GM18870 (cell line): ENCODE measurements at regions not wholly inside any gene's neighbourhood (a gene's known extent, or its start where the extent isn't known, plus 50 kb on each side); places are given as distances from the start of the nearest gene placed in this dataset.

Experiments used
- ATAC-seq: cut with Tn5 transposase; IDR thresholded peaks from one replicate; pipeline ENCODE4 v1.9.1; 2021; ENCODE audit warnings: moderate library complexity; ENCODE audit not compliant: unreplicated experiment

DNA sequence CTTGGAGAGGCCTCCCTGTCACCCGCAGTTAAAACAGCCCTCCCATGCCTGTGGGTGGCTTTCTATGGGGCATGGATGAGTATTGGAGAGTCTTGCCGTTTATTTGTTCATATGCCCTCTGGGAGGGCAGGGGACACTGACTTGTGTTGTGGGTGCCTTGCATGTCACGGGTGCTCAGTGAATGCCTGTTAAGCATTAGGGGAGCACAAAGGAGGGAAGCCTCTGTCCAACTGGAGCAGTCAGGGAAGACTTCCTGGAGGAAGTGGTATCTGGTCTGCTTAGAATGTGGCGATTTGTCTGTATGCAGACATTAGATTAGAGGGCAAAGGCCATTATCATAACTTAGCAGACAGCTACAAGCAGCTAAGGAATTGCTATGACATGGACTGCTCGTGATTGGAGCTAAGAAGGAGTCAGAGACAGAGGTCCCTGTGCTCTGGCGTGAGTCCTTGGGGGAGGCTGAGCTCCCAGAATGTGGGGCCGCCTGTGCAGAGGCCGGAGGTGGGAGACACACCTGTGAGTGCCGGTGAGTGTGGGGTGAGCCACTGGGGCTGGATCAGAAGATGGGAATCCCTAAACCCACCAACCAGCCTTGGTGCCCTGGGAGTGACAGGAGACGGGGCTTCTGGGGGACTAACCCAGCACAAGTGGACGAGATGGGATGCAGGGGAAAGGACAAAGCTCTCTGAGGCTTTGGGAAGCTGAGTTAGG is 286.1 kb downstream of the SEC14L1 start:
- no peak for ATAC-seq

GRCh38 chr17:77427391-77427991 is 286.7 kb downstream of the SEC14L1 start:
- no peak for ATAC-seq

DNA sequence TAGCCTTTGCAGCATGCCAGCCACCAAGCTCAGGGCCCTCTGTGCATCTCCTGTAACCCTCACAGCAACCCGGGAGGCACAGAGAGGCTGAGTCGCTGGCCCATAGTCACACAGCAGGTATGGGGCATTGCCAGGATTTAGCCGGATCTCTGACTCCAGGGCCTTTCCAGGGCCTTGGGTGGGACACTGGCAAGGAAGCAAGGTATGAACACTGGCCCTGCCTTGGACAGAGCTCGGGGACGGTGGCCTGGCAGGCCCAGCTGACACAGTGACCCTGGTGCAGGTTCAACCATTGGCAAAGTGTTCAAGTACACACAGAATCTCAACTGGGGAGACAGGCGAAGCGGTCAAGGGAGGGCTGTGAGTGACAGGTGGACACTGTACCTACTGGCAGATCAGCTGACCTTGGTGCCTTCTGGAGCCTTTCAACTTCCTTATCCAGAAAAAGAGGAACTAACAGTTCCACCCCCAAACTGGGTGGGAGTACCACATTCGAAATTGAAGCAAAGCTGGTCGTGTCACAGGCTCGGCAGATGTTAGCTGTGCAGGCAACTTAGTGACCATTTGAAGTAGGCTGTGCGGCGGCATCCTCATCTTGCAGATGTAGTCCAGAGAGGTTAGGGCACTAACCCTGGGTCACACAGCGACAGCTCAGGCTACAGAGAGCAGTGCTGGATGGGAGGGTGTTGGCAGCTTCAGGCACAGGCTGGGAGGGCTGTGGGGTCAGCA is 287.4 kb downstream of the SEC14L1 start:
- ATAC-seq = no peak

DNA sequence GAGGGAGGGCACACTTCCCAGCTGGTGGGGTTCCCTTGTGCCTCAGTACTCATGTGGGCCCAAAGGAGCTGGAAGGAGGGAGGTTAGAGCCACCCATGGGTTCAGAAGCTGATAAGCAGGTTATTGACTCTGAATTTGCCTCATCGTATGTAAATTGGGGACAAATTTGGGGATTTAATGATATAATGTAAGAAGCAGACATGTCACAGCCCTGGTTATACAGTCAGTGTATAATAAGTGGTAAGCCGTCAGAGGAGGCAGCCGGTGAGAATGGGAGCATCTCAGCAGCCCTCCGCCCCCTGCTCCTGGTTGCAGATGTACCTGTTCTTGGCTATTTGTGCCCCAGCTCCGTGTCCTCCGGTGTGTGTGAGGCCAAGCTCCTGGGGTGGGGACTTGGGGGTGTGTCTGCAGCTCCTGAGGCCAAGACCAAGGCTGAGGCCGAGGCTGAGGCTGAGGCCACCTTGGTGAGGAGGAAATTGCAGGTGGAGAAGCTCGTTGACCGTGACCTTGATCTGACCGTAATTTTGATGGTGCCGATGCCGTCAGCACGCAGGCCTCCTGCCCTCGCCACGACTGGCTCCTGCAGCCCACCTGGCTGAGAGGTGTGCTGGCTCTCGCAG is 288.1 kb downstream of the SEC14L1 start:
- no peak for ATAC-seq

DNA sequence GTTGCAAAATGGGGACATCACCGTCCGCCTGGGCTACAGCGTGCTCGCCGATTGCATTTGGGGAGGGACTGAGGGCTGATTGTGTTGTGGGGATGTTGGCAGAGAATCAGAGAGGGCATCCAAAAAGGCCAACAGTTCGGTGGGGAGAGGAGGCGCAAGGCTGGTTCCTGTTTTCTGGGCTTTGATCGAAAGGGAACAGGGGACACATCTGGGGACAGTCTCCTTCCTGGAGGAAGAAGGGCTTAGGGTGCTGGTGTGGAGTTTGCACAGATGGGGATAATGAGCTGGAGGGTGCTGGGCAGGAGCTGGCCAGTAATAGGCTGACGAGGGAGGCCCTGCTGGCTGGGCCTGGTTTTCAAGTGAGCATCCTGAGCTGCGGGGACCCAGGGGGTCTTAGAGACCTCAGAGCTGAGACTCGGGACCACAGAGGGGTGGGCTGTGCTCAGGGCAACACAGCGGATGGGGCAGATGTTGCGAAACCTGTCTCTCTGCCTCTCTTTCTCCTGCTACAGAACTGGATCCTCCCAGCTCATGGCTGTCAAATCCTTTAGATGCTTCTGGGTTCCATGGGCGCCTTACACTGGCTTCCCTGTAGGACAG is 288.7 kb downstream of the SEC14L1 start:
- ATAC-seq = no peak

GRCh38 chr17:77429969-77430752 is 289.4 kb downstream of the SEC14L1 start:
- ATAC-seq = no peak

- no peak for ATAC-seq
Observed at GRCh38 chr17:77432034-77432661, 291.4 kb downstream of the SEC14L1 start.

GRCh38 chr17:77432742-77433141 is 292.0 kb downstream of the SEC14L1 start:
- ATAC-seq = no peak

- no peak for ATAC-seq
Observed at GRCh38 chr17:77433385-77434135, 292.8 kb downstream of the SEC14L1 start.

DNA sequence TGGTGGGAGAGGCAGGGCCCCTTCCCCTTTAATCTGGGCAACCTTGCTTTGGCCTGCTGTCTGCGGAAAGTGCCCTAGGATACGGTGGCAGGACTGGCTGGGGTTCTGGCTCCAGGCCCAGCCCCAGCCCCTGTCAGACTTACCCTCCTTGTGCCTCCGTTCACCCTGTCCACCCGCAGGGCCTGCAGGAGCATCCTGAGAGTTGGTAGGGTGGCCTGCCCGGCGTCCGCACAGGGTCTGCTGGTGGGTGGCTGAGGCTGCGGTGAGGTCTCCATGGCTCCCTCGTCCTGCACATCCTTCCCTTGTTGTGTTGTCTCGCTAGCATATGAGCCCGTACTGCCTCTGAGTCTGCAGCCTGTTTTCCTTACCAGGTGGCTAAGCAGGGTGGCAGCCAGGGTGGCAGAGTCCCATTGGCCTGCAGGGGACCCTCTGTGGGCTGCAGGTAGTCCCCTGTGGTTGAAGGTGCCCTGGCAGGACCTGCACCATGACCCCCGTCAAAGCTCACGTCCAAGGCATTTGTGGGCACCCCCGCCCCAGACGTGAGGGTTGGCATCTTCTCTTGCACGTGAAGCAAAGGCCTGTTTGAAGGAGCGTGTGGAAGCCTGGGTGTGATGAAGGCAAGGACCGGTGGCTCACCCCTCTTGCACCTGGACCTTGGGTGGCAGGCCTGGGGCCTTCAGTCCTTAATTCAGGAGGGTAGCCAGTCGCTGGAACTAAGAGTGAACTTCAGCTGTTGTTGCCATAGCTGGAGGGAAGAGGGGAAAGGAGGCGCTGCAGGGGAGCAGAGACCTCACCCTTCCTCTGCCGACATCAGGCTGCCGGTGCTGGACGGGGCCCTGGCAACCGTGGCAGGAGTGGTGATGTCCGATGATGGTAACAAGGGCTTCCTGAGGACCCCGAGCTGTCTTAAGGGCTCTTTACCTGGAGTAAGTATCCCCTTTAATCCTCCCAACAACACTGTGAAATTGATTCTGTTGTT is 293.7 kb downstream of the SEC14L1 start:
- no peak for ATAC-seq

- no peak for ATAC-seq
Observed at GRCh38 chr17:77435272-77436057, 294.7 kb downstream of the SEC14L1 start.

- ATAC-seq = no peak
Observed at GRCh38 chr17:77436058-77436442, 295.3 kb downstream of the SEC14L1 start.

DNA sequence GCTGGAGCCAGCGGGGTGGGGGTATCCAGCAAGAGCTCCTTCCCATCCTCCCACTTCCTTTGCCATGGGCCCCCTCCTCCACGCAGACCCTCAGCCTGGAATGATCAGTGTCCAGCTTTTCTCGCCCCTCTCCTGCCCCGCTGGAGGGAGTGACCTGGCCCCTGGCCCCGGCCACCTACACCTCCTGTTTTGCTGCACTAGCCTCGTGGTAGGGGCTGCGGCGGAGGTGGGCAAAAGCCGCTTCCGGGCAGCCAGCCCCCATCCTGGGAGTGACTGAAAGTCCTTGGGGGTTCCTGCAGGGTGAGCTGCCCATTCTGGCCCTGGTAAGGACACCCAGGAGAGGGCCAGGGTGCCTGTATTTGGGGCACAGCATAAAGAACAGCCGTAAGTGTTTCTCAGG is 295.7 kb downstream of the SEC14L1 start:
- ATAC-seq = no peak

DNA sequence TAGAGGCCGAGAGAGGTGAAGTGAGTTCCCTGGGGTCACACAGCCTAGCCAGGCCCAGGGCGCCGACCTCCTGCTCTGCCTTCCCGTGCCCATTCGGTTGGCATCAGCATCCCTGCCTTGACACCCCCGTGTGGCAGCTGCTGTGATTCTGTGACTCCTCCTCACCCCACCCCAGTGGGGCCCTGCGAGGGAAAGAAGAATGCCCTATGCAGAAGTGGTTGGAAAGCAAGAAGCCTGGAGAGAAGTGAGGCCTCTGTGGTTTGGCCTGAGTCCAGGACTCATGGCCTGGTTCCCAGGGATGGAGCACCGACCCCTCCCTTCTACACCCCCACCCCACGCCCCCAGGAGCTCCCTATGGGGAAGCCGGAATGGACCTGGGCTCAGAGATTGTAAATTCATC is 296.2 kb downstream of the SEC14L1 start:
- ATAC-seq = no peak

- ATAC-seq = no peak
Observed at GRCh38 chr17:77437747-77438146, 297.0 kb downstream of the SEC14L1 start.

DNA sequence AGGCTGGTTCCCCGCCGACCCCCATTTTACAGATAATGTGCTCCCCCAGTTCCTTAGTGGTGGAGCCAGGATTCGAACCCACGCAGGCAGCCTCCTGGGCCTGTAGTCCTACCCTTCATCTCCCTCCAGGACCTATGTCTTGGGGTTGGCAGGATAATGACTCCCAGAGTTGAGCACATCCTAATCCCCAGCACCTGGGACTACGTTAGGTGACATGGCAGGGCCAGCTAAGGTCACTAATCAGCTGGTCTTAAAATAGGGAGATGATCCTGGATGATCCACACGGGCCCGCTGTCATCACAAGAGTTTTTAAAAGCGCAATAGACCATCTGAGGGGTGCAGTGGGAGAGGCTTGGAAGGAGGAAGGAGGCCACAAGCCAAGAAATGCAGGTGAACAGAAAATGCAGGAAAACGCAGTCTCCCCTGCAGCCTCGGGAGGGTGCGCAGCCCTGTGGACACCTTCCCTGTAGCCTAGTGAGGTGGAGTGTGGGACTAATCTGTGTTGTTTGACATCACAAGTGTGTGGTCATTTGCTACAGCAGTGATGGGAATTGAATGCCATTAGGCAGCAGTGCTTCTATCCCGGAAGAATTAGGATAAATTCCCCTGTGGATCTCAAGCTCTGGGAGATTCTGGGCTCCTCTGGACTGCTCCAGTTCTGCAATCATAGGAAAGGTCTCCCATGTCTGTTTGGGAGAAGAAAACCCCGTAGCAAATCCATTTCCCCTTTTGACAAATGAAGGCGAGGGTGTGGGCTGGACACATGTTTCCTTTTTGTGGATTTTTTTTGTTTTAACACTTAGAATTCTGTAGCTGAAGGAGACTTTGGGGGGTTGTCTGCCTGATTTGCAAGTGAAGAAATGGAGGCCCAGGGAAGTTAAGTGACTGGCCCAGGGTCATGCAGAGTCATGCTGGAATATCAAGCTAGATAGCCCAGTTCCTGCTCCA is 297.7 kb downstream of the SEC14L1 start:
- ATAC-seq = no peak
